HG03342 (cell line): ENCODE measurements at regions not wholly inside any gene's neighbourhood (a gene's known extent, or its start where the extent isn't known, plus 50 kb on each side); places are given as distances from the start of the nearest gene placed in this dataset.

Source experiments
- ATAC-seq: cut with Tn5 transposase; IDR thresholded peaks from one replicate; pipeline ENCODE4 v1.9.1; 2021; ENCODE audit warnings: mild to moderate bottlenecking, moderate library complexity; ENCODE audit not compliant: unreplicated experiment

DNA sequence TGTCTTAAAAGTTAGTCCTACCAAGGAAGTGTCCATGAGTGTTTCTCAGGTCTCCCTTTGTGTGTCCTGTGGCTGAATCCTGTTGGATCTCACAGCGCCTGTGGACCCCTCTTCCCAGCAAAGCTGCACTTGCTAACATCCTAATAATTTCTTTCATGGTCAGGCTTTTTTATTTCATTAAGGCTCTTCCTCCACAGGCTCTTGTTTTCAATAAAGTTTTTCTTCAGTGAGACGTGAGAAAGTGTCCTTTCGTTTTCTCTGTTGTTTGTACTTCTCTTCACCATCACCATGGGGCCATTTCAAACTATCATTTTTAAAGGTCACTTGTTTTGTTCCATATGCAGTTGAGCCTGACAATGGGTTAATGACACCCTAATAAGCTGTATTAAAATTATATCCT, 231.5 kb downstream of the LMO4 start:
- ATAC-seq = no peak

DNA sequence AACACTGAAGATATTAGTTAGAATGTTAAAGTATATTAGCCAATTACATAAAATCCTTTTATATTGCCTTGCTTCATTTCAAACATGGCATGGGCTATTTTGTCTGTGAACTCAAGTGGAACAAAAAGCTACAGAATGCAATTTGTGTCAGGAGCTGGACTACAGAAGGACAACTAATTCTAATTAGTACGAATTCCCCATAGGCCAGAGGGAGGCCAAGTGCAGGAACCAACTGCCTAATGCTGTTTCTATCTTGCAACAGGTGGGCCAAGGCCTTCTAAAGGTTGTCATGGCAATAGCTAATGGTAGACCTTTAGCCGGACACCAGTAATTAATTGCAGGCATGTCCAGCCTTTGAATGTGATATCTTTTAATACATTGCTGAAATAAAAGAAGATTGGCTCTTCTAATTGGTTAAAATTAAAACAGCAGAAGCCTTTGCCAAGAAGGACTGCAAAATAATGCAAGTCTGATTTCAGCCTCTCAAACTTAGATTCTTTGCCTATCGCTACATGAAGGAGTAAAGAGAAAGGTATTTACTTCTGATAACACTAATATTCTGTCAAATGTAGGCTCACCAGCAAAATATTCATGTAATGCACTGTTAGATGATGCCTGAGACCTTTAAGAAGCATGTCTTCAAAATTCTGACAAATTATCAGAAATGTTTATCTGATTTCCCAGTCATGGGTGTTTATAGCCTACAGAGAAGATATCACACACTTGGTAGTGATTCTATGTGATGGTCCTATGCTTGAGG, 232.1 kb downstream of the LMO4 start:
- no peak for ATAC-seq

DNA sequence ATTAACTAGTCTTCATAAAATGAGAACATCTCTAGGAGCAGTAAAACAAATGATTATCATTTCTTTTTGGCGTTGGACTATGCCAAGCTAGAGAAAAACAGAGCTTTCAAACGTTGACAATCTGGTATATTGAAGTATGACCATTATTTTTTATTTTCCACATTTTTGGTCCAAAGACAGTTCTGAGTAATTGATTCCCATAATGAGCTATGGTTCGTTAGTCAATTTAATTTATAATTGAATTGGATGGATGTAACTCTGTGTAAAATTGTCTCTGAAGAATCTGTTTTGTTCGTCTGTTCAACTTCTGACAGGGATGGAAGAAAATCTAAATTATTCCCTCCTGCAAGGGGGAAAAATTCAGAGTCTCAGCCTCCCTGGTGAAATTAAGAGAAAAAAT, 234.5 kb downstream of the LMO4 start:
- ATAC-seq = no peak

DNA sequence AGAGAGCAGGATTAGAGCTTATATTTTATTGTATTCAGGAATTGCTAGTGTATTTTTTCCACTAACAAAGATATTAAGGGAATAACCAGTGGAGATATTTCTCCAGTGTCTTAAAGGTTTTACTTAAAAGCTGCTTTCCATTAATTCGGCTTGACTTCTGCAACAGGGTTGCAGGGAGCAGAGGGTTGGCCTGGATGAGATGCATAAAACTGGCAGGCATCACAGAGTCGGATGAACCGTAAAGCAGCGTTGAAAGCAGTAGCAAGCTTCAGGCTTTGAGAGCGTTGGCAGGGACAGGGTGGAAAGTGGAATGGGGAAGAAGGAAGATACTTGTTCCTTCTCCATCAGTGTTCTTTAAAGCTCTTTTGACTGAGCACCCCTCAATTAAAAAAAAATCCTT, 237.2 kb downstream of the LMO4 start:
- no peak for ATAC-seq

DNA sequence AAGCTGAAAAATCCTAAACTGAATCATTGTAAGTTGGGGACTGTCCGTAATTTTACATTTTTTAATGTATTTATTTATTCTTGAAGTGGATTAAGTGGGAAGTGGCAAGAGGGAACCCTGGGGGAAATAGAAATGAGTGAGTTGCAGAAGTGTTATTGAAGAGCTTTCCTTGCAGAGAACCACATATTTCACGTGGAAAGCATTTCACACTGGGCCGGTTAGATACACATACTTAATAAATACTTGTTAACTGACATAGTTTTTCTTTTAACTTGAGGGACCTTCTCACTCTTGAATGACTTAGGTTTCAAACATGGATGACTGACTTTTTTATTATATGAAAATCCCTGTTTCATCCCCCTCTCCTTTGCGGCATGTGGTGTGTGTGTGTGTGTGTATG, 239.3 kb downstream of the LMO4 start:
- ATAC-seq = no peak

DNA sequence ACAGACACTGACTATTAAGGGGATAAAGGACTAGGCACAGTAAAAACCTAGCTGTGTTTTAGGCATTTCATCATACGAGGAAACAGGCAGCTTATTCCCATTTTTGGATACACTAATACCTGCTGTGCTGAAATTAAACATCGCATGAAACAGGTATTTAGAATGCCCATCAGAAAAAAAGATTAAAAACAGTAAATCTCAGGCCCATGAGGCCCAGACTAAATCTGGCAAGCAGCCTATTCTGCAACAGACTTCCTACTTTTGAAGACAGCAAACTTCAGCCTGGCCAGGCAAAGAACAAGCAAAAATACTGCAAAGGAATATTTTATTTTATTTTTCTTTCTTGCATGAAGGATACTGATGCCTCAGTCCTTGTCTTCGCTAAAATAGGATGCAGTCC, 240.2 kb downstream of the LMO4 start:
- ATAC-seq = no peak

DNA sequence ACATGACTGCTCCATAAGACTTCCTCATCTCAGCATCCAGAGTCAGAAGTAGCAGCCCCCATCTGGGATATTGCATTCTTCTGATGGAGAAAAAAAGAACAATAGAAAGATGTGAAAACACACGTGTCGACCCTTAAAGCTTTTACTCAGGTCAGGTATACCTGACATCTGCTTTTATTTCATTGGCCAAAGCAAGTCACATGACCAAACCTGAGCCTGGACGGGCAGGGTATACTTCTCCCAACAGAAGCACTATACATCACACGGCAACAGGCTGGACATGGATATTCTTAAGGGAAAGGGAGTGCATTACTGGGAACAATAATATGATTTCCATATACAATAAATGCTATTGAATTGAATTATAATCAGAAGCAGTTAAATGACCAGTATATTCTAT, 243.3 kb downstream of the LMO4 start:
- no peak for ATAC-seq

DNA sequence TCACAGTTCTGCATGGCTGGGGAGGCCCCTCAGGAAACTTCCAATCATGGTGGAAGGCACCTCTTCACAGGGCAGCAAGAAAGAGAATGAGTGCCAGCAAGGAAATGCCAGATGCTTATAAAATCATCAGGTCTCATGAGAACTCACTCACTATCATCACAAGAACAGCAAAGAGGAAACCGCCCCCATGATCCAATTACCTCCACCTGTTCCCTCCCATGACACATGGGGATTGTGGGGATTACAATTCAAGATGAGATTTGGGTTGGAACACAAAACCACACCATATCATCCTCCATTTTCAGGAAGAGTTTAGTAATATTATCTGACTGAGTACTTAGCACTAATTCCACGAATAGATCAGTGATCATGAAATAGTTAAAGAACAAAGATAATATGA, 244.2 kb downstream of the LMO4 start:
- ATAC-seq = no peak

DNA sequence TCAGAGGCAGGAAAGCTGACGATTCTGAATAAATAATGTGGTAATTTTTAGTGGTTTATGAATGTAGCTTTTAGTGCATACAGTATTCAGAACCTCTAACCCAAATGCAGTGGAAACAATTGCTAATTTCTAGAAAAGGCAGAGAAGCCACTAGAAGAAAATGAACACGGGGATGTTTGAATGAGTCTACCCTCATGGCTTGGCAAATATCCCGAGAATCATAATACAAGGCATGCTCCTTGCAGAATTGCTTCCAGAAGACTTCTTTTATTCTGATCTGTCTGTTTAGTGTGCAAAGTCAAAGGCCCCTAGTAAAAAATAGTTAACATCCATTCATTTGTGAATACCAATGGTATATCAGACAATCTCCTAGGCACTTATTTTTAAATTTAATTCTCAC, 246.8 kb downstream of the LMO4 start:
- ATAC-seq = no peak

DNA sequence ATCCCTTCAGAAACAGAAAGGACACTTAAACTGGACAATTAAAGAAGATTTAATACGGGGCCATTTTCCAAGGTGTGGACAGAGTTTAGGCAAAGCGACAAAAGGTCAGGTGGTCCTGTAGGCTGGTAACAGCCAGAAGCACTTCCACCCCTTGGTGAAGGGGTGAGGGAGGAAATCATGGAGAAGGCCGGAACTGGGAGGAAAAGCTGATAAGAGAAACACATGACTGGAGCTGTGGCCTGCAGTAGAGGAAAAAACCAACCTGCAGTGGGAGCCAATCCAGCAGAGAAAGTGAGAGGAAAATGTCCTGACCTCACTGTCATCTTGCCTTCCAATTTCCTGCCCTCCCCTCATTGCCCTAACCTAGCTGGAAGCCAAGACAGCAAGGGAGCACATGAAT, 249.8 kb downstream of the LMO4 start:
- ATAC-seq = no peak

DNA sequence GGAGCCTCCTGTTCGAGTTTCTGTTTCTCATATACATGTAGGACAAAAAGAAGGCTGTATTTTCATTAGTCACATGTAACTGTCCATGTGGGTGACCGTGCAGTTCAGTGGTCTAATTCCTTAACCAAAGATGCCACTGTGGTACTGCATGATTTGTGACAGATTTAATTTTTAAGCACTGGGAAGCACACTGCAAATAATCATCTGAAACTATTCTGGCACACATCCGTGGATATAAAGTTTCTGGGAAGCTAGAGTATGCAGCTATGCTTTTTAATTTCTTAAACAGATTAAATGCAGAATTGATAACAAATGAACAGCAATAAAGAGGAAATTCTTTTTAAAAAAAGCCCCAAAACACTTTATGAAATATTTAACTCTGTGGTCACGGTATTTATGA, 254.8 kb downstream of the LMO4 start:
- no peak for ATAC-seq

DNA sequence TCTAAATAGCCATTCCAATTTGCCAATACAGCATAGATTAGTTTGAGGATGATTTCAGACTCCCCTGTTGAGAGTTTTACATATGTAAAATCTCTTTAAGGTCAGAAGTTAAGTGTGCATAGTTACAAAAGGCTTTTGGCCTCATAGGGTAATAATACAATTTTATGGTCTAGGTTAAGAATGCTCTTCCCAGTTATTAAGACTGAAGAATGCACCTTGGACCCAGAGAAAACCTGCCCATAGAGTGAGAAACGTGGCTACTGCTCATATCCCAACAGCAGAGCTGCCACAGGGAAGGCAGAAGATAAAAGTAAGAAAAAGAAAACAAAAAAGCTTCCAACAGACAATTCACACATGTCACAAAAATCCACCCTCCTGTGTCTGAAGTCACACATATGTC, 255.9 kb downstream of the LMO4 start:
- no peak for ATAC-seq

DNA sequence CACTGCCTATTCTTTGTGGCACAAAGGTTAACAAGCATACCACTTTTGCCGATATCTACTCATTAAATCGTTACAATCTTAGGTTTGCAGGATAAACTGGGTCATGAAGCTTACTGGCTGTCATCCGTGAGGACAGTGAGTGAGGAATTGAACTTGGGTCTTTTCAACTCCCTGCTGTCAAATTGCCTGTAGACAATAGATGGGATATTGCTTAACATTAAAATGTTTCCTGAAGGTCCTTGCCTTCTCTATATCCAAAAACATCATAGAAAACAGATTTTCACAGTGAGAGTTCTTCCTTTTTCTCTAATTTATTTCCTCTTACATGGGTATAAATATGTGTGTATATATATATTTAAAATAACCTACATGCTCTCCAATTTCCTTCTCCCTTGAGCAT, 257.8 kb downstream of the LMO4 start:
- no peak for ATAC-seq

DNA sequence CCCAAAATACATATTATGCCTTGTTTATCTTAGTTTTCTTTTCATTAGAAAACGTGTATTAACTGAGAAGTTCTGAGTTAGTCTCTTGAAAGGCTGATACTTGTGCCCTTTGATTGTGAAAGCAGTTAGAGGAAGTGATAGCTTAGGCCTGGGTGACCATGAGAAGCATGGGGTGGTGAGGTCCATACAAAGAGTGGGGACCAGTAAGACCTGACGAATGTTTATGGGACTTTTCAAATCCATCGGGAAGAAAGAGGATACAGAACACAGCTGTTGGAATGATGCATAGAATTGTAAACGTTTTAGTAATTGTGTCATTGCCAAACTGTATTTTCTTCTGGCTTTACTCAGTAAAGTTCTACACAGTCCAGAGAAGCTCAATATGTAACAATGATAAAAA, 259.8 kb downstream of the LMO4 start:
- peak; percentile 80 for ATAC-seq

DNA sequence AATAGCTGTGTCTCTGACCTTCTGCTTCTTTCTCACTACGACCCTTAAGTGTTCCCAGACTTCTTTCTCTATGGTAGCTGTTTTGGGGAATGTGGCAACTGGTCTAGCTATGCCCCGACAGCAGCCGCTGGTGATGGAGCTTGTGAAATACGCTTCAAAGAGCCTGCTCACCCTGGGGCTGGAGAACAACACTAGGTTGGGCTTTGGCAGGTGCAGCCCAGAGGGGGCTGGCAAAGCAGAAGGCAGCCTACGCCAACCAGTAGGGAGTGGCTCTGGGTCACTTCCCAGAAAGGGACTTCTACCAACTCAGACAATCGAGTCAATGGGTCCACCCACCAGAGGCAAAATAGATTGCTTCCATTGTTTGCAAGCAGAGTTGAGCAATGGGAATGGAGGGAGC, 262.8 kb downstream of the LMO4 start:
- ATAC-seq = no peak

DNA sequence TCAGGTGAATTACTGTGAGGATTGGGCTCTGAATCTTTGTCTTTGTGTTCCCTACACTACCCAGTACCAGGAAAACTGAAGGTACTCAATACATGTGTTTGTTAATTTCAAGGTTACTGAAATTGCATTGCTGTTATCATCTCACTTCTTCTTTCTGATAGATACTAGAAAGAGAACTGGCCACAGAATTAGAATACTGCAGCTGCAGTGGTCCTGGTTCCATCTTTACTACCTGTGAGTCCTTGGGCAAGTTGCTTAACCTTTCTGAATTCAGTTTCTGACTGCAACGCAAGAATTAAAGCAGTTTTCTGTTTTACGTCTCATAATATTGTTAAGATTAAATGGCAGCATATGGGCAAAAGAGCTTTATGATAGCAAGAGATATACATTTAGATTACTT, 263.5 kb downstream of the LMO4 start:
- ATAC-seq = peak; percentile 88

DNA sequence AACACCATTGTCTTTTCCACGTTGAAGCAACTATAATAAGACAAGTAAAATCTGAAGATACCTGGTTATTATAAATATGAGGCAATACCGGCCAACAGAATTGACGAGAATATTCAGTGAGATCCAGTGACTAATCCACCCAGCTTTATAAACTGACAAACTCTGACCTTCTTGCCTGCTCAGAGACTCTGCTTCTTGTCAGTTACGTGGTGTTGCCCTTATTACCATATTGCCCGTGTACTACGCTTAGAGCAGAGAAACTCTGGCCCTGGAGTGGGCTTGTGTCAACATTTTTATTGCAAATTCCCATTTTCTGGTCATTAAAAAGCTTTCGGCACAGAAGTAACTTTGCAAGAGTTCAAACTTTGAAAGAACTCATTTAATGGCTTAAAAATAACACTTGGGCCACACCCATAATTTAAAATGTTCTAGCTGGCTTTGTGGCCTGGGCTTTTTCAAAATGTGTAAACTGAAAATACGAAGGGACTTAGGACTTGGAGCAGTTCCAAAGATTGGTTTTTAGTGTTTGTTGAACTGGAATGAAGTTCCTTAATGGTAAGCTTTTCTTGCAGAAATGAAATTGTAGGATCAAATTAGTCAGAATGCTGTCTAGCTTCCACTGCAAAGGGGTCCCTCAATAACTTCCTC, 266.2 kb downstream of the LMO4 start:
- ATAC-seq = no peak

DNA sequence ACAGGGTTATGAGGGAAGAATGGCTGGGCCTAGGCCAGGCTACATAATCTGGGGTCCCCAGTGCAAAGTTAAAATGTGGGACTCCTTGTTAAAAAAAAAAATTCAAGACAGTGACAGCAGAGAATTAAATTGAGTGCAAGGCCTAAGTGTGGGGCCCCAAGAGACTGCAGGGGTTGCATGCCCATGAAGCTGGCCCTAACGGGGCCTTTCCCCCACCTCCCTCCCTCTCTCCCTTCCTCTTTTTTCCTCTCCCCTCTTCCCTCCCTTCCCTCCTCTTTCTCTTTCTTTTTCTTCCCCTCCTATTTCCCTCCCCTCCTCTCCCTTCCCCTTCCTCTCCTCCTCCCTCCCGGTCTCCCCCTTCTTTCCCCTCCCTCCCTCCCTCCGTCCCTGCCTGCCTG, 266.7 kb downstream of the LMO4 start:
- no peak for ATAC-seq

DNA sequence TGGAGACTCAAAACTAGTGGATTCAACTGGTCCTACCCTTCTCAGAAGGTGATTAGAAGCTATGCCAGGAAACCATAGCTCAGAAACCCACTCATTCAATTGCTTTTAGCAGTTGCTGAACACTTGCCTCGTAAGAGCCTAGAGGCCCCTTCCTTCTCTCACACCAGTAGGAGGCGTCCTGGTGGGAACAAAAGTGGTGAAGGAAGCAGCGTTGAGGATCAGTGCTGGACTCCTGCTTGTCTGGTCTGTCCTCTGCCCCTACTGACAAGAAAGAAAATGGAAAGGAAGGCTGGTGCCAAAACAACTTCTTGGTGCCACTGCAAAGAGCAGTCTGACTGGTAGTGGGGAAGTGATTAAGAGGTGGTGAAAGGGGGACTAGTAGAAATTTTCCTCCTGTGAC, 269.7 kb downstream of the LMO4 start:
- ATAC-seq = no peak

DNA sequence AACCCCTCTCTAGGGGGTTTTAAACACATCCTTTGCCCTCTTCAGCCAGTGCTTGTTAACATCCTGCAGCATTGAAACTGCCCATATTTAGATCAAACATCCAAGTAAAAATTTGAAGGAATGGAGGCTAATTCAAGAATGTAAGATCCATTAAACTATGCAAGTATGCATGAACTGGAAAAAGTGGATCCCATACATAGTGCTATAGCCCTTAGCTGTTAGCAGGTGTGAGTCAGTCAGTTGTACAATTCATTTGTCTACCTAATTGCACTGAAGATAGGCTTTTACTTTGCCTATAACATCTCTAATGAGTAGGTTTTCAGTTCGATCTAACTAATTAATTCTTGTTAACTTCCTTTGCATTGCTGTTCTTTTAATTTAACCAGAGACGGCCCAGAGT, 270.9 kb downstream of the LMO4 start:
- no peak for ATAC-seq

DNA sequence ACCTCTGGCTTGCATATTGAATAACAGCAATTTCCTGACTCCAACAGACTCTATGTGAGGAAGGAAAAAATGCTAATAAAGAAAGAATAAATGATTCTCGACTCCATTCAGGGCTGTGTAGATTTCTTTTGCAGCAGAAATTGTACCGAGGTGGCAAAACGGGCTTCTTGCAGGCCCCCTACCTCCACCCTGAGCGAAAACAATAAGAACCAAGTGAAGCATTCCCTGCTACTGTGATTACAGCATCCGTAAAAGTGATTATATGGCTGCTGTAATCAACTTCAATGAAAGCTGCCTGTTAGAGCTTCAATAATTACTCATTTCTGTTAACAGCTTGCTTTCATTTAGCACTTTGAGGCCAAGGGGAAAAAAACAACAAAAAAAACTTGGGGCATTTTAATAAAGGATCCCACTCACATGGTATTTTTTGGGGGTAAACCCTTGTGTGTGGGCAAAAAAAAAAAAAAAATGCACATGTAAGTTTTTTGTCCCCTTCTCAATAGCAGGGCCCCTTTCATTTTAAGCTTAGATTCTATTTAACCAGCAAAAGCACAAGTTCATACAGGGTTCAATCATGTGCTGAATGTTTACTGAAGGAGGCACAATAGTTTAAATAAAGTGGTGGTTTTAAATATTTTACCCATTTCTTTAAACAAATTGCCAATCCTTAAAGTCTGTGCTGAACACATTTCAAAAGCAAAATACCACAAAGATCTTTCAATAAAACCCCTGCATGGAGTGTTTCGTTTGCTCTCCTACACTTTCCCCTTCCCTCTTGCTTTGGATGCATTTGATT, 271.6 kb downstream of the LMO4 start:
- ATAC-seq = no peak

DNA sequence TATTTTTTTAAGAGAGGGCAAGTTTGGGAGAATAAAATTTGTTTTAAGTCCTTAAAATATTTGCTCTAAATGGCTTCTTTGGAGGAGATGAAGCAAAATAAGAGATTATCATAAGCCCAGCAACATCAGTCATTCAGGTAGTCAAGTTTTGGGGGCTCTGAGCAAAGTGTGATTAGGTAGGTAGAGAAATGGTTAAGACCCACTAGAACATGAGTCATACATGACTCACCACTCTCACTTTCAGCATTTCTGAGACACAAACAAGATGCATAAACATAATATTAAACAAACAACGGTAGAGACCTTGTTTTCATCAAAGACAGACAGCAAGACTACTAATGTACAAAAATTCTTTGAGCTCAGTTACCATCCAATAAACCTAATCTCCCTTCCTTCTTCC, 272.2 kb downstream of the LMO4 start:
- ATAC-seq = peak; percentile 67
